ENCODE measurements at regions not wholly inside any gene's neighbourhood (a gene's known extent, or its start where the extent isn't known, plus 50 kb on each side); places are given as distances from the start of the nearest gene placed in this dataset. TPM values are rescaled to one million over a fixed set of nuclear protein-coding genes. Genes with fewer than 3 reads are reported as not detected.

DNA sequence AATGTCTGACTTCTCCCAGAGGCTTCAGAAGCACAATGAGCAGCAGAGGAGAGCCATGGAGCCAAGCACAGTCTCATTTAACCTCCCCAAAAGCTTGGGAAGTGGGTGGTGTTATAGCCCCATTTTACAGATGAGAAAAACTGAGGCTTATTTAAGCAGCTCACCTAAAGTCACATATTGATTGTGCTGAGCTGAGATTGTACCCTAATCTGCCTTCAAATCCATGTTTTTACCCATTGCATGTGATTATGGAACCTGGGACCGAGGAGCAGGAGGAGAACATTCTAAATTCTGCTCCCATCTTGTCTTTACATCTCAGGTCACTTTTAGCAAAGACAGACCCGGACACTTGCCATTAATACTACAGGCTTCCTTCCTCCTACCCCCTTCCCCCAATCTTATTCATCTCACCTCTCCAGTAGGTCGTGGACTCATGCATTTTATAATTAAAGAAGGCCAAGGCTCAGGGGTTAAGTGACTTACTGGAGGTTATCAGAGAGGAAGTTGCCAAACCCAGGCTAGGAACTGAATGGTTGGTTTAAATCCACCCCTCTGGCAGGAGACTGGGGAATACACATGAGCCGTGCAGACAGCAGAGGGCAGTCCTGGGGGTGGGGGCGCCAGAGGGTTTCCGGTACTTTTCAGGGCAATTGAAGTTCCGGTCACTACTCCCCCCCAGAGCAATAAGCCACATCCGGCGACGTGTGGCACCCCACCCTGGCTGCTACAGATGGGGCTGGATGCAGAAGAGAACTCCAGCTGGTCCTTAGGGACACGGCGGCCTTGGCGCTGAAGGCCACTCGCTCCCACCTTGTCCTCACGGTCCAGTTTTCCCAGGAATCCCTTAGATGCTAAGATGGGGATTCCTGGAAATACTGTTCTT lies 51.0 kb upstream of the IL17B start:
- peak overlapping the region in 1 of 3 experiments; percentile 46 for H3K4me3 ChIP-seq (replicated peaks in 1 of 3; ENCODE audit: low read depth in 2 of 3, low read length in 3 of 3)
- H3K27ac Mint-ChIP-seq = peak overlapping the region in 2 of 7 donors; percentile 19 to 72
- H3K36me3 Mint-ChIP-seq = peaks cover 0 to 11% of the 10 kb centered on the region in 2 donors
- intact Hi-C loops (cut with micrococcal nuclease) = no loop called here
- WGBS (ENCODE audit: insufficient coverage) = 25% methylated on average over 9 of the region's 15 CpGs
- peak in 2 of 3 donors; percentile 19 to 22 for DNase-seq
- no peaks in the 10 kb centered on the region for H4K20me1 ChIP-seq (ENCODE audit: insufficient read depth, low read length)
- no peaks in the 10 kb centered on the region for H3K36me3 ChIP-seq (replicated peaks in 1 of 2; ENCODE audit: control insufficient read depth in 1 of 2, insufficient read depth in 2 of 2, low read length in 2 of 2)
- H3K27ac ChIP-seq (ENCODE audit: low read depth in 1 of 2, low read length in 2 of 2) = no peak overlapping the region
- H3K27me3 ChIP-seq (ENCODE audit: control insufficient read depth in 2 of 2, insufficient read depth in 2 of 2, low read length in 2 of 2) = no peaks in the 10 kb centered on the region
- H3K9me3 Mint-ChIP-seq = peaks cover 11 to 21% (median 16%) of the 10 kb centered on the region in 7 donors
- H3K4me1 ChIP-seq (ENCODE audit: control insufficient read depth in 1 of 2, insufficient read depth in 2 of 2, low read length in 2 of 2) = peaks cover 24 to 31% of the 10 kb centered on the region in 2 donors
- H3K4me3 Mint-ChIP-seq = peak overlapping the region; percentile 62 to 86
- H3K4me1 Mint-ChIP-seq = peaks cover 30% of the 10 kb centered on the region
- H2AFZ ChIP-seq (ENCODE audit: insufficient read depth, low read depth, low read length, poor library complexity, severe bottlenecking) = no peak overlapping the region
- TF ChIP-seq, protein P1, sequence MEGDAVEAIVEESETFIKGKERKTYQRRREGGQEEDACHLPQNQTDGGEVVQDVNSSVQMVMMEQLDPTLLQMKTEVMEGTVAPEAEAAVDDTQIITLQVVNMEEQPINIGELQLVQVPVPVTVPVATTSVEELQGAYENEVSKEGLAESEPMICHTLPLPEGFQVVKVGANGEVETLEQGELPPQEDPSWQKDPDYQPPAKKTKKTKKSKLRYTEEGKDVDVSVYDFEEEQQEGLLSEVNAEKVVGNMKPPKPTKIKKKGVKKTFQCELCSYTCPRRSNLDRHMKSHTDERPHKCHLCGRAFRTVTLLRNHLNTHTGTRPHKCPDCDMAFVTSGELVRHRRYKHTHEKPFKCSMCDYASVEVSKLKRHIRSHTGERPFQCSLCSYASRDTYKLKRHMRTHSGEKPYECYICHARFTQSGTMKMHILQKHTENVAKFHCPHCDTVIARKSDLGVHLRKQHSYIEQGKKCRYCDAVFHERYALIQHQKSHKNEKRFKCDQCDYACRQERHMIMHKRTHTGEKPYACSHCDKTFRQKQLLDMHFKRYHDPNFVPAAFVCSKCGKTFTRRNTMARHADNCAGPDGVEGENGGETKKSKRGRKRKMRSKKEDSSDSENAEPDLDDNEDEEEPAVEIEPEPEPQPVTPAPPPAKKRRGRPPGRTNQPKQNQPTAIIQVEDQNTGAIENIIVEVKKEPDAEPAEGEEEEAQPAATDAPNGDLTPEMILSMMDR (IDR thresholded peaks at IDR 0.05) = no peak
- H3K9ac ChIP-seq (ENCODE audit: insufficient read depth, low read length, poor library complexity, severe bottlenecking) = no peak overlapping the region
- H3K4me2 ChIP-seq (replicated peaks; ENCODE audit: extremely low read depth, low read length, poor library complexity, severe bottlenecking) = peak overlapping the region; percentile 56
- peaks cover 13 to 18% of the 10 kb centered on the region in 2 donors for H3K9me3 ChIP-seq (replicated peaks in 1 of 2; ENCODE audit: control insufficient read depth in 1 of 2, insufficient read depth in 1 of 2, low read length in 2 of 2)
- peaks cover 0 to 2% (median 2%) of the 10 kb centered on the region in 3 donors for H3K27me3 Mint-ChIP-seq (ENCODE audit: low read depth in 3 of 3)
- H3K79me2 ChIP-seq (ENCODE audit: insufficient read depth, low read length) = no peaks in the 10 kb centered on the region

Small RNA genes in the stretch of these regions (small RNA-seq; reads per million reads assigned to genes)
- gene MIR145 (ENCODE audit: insufficient read length, low read depth) = not detected
